GM18520 (cell line): ENCODE measurements at regions not wholly inside any gene's neighbourhood (a gene's known extent, or its start where the extent isn't known, plus 50 kb on each side); places are given as distances from the start of the nearest gene placed in this dataset.

ENCODE experiments used
- ATAC-seq: cut with Tn5 transposase; IDR thresholded peaks from one replicate; pipeline ENCODE4 v1.9.1; 2021; ENCODE audit not compliant: unreplicated experiment

DNA sequence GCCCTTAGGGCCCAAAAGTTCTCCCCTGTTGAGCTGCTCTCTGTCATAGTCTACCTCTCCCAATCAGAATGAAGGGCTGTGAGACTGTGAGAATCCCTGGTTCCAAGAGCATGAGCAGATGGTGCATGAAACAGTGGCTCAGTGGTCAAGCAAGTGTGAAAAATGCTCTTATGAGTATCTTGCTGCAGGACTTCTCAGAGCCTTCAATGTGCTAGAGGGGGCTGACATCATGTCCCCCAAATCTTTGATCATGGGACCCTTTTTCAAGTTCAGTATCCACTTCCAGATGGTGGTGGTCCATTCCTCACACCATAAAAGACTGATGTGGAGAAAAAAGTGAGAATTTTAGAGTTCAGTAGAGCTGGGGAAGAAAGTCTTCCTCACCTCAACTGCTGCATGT, 265.3 kb upstream of the HABP2 start:
- no peak for ATAC-seq

GRCh38 chr10:113290137-113290536, 262.7 kb upstream of the HABP2 start:
- ATAC-seq, result no peak

DNA sequence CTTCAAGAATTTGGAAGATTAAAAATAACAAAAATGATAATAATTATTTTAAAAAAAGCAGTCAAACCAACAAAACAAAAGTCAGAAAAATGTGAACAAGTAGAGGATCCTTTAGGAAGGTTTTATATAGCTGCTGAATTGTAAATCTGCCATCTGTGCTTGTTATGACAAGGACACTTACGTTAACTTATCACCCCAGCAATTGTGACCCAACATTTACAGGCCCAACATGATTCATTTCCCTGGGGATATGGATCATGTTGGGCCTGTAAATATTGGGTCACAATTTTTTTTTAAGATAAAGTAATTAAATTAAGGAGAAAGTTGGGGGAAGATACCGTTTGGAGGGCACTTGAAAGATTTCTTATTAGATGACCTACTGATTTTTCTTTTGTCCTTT, 261.4 kb upstream of the HABP2 start:
- no peak for ATAC-seq

GRCh38 chr10:113292086-113292485, 260.8 kb upstream of the HABP2 start:
- ATAC-seq, result no peak

DNA sequence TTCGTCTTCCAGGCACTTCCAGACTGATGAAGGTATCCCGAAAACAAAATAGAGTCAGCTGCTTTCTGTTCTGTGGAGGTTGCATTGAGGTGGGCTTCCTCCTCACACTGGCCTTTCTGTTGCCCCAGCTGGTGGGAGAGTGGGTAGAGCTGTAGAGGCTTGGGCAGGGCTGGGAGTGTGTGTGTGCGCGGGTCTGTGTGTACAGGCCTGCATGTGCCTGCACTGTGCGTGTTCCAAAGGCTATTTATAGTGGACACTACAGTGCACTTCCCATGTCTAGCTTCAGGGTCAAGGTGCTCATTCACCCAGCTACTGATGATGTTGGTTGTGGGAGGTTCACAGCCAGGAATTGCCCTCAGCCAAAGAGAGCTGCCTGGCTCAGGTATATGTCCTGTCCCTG, 260.1 kb upstream of the HABP2 start:
- ATAC-seq, result no peak

- no peak for ATAC-seq
Measured at GRCh38 chr10:113293167-113293566, 259.7 kb upstream of the HABP2 start.

GRCh38 chr10:113294868-113295267, 258.0 kb upstream of the HABP2 start:
- ATAC-seq, result no peak

DNA sequence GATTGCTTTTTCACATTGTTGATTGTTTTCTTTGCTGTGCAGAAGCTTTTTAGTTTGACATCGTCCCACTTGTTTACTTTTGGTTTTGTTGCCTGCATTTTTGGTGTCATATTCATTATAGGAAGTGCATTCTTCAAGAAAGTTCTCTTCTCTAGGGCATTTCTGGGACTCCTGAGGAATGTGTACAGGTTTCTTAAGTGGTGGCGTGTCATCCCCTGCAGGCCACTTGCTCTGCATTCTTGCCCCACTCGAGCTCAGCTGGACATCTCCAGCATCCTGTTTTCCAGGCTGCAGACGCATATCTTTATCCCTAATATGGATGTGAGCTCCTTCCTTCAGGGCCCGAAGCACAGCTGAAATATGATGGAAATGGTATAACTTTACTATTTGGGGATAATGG, 255.6 kb upstream of the HABP2 start:
- no peak for ATAC-seq

DNA sequence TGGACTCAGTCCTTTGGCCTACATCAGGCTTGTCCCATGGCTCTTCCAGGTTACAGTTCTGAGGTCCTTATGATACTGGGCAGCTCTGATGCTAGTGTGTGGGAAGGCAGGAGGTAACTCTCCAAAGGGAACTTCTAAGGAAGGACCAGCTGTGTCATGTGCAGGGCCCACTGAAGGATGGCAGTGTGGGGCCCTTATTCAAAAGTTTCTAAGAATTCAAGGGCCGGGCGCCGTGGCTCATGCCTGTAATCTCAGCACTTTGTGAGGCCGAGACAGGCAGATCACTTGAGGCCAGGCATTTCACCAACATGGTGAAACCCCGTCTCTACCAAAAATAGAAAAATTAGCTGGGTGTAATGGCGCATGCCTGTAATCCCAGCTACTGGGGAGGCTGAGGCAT, 254.2 kb upstream of the HABP2 start:
- no peak for ATAC-seq

DNA sequence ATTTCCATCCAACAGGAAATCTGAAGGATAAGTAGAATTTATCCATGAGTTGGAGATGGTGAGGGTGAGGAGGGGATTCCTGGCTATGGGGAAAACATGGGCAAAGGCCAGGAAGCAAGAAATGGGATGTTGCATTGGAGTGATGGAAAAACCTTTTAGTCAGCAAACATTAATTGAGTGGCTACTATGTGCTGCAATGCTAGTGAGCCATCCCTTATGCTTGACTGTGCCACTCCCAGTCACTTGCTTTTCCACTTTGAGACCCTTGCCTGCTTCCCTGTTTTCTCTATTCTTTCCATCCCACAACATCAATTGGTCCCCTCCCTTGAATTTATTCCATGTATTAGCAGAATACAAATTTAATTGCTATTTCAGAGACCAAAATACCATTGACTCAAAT, 252.7 kb upstream of the HABP2 start:
- no peak for ATAC-seq

DNA sequence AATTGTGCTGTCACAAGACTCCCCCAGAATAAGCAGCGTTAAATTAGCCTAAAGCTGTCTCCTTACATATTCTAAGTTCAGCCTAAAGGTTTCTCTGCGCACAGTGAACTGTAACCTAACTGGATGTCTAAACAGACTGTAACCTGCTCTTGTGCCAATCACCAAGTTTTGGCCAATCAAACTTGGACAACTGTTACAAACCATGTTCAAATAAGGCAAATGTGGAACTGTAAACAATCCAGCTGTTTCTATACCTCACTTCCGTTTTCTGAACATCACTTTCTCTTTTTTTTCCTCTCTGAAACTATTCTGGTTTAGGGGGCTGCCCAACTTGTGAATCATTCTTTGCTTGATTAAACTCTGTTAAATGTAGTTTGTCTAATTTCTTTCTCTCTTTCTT, 252.2 kb upstream of the HABP2 start:
- ATAC-seq, result no peak

DNA sequence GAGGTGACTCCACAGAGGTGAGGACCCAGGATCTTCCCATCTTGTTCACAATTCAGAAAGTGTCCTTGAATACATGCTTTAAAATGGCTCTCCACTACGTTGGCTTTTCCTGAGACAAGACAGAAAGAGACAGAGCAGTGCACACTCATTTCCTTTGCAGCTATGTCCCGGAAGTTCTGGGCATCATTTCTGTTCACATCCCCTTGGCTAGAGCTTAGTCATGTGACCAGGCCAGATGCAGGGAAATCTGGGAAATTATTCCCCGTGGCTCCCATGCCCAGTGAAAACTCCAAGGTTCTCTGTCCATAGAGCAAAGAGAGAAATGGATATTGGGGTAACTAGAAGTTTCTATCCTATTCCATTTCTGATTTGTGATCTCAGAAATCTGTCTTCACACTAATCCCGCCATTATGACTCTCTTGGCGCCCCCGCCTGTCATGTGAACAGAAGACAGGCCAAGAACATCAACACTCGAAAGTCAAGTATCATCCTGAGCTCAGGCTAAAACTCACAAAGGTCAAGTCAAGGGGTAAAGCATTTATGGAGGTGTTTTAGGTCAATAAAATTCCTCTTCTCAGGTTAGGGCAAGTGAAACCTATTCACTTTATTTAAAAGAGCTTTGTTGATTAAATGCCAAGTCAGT, 251.4 kb upstream of the HABP2 start:
- ATAC-seq, result no peak

DNA sequence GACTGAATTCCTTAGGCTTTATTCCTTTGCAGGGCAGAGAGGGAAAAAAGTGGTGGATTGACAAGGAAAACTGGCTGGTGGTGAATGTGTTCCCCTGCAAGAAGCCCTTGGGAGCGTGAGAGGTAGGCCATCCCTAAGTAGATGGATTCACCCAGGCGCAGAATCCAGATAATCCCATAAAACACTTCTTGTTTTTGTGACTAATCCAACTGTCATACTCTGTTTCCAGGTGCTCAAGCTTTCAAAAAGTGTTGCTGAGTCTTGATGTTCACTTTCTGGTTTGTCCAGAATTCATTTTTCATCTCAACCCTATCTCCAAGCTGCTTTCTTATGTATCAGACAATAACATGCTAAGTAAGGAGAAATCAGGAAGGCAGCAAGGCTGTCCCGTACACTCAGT, 250.8 kb upstream of the HABP2 start:
- ATAC-seq, result no peak

DNA sequence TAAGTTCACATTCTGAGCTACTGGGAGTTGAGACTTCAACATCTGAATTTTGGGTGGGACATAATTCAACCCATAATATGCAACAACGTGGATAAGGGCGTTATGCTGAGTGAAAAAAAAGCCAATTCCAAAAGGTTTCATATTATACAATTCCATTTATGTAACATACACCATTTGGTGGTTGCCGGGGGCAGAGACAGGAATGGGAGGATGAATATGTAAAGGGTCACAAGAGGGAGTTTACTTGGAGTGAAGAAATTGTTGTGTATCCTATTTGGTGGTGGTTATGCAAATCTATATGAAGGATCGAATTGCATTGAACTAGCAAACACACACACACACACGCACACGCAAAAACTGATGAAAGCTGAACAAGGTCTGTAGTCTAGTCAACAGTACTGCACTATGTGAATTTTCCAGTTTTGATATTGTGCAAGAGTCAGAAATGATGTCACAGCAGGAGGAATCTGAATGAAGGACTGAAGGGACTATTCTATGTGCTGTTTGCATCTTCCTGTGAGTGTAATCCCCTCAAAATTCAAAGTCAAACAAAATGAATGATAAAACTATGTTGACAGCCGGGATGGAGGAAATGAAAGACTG, 249.2 kb upstream of the HABP2 start:
- ATAC-seq, result no peak

DNA sequence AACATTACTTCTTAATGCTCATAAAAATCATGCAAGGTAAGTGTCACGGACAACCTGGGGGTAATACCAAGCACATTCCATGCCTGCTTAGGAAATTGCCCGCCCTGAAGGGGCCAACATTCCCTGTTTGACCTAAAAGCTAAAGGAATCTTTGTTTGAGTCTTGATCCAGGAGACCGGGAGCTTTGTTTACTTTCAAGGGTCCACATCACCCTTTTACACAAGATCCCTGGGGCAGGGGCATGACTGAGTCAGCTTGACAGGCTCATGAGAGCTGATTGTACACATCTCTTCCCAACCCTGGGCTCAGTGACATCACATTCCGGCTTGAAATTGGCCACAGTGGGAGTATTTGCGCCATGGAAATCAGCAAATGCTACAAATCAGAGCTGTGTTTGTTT, 248.1 kb upstream of the HABP2 start:
- ATAC-seq, result no peak

- ATAC-seq, result no peak
Measured at GRCh38 chr10:113305871-113306270, 247.0 kb upstream of the HABP2 start.

DNA sequence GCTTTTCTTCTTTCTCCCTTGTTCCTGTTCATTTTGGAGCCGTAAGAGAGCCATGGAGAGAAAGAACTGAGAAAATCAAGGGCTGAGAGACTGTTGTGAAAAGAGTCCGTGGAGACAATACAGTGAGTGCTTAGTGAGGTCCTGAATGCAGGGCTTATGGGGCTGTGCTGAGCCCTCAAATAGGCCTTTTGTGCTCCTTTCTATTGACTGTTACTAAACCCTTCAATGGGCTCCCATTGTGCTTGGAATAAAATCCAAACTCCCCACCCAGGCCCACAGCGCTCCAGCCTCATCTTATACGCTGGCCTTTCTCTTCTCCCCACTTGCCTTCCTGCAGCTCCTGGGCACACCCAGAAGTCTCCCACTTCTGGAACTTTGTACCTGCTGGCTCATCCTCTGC, 243.1 kb upstream of the HABP2 start:
- no peak for ATAC-seq

DNA sequence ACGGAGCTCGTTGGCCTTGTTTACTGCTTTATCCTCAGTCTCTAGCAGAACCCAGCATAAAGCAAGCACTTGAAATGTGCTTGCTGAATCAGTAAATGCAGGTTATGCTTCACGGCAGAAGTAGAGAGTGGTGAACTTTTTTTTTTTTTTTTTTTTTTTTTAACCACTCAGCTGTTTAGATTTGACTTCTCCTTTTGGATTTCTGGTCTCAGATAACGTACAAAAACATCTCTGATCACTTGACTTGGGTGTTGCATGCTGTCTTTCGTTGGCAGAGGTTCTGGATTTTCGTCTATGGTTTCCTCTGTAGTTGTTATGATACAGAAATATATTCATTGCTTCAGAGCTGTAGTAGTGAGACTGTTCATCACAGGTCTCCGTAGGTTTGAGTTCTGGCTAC, 242.5 kb upstream of the HABP2 start:
- ATAC-seq, result no peak

DNA sequence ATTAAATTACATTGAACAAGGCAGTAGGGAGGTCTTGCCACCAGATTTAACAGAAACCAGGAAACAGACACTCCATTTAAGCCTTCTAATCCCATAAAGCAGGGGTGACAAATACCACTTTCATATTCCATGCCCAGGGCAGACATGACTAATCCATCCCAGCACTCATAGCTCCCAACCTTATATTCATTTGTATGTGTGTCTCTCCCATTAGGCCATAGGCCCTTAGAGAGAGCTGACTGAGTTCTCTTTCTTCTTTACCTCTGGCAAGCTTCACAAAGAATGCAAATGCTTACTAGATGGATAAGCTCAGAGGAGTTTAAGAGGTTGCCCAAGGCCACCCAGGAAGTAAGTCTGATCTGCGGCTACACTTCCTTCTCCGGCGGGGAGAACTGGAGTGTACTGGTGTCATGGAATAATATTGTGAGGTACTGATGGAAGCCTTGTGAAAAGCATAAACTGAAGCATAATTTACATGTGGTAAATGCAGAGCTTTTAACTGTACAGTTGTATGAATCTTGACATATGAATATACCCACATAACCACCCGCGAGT, 239.7 kb upstream of the HABP2 start:
- no peak for ATAC-seq

- ATAC-seq, result no peak
Measured at GRCh38 chr10:113313722-113314121, 239.1 kb upstream of the HABP2 start.

DNA sequence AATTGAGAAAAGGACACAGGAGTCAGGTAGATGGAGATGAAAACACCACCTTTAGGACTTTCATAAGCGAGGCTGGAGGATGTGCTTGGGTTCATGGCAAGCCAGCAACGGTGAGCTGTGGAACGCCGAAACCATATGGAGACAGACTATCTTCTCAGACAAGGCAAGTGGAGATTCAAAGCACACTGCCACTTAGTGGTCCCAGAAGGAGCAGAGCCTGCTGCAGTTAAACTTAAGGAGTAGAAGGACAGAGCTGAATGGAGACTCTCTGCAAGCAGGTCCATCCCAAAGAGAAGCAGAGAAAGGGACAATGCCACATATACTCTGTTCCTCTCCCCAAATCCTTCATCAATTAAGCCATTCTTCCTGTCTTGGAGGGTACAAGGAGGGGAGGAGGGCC, 236.3 kb upstream of the HABP2 start:
- ATAC-seq, result no peak

GRCh38 chr10:113317489-113317888, 235.4 kb upstream of the HABP2 start:
- ATAC-seq, result no peak

DNA sequence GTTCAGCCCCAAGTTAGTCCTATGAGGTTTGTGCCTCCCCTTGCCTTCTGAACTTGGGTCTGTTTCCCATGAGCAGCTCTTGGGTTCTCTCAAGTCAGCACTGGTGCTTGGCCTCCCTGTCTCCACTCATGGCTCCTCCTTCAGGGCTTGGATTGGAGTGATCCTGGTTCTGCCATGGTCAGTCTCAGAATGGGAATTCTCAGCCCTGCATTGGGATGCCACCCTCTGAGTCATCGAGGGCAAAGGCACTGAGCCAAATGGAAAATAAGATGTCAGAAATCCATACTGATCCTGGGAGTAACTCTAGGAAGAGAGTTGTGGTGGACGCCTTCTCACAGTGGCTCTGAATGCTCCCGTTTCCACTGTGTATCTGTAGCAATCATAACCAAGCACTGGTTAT, 233.4 kb upstream of the HABP2 start:
- no peak for ATAC-seq
